HL-60 (cell line): ENCODE measurements at regions not wholly inside any gene's neighbourhood (a gene's known extent, or its start where the extent isn't known, plus 50 kb on each side); places are given as distances from the start of the nearest gene placed in this dataset.

Source experiments
- DNase-seq, 2 experiments: peaks; one replicate each; pipeline ENCODE4 v3.0.0-alpha.2; 2010 to 2020; ENCODE audit warnings: low read depth in 1 of 2, low spot score in 1 of 2
- H3K27ac ChIP-seq: fragments of 250-450 bp; sonication (Bioruptor Pico); replicated peaks from 2 replicates; pipeline ENCODE4 v1.5.1; 2020; ENCODE audit warnings: mild to moderate bottlenecking, moderate library complexity
- H3K27me3 ChIP-seq: fragments of 250-450 bp; sonication (Bioruptor Pico); 2 replicates; pipeline ENCODE4 v1.5.1; 2021; ENCODE audit warnings: mild to moderate bottlenecking, moderate library complexity; ENCODE audit not compliant: insufficient read depth, poor library complexity, severe bottlenecking
- H3K4me3 ChIP-seq: replicated peaks from 2 replicates; pipeline ENCODE4 v1.5.1; 2011; ENCODE audit warnings: mild to moderate bottlenecking, control low read depth, low read length; ENCODE audit not compliant: insufficient read depth
- GABPA ChIP-seq: IDR thresholded peaks from 2 replicates; pipeline ENCODE4 v1.6.1; 2012; ENCODE audit warnings: low read depth
- POLR2AphosphoS5 ChIP-seq: IDR thresholded peaks from 2 replicates; pipeline ENCODE4 v1.6.1; 2012; ENCODE audit warnings: low read depth
- SPI1 ChIP-seq: IDR thresholded peaks from 2 replicates; pipeline ENCODE4 v1.6.1; 2012; ENCODE audit warnings: low read depth, mild to moderate bottlenecking, borderline replicate concordance
- TF ChIP-seq, protein P1 (sequence below): IDR thresholded peaks from one replicate; pipeline ENCODE4 v1.5.1; 2011; ENCODE audit warnings: low read length, control low read depth, inconsistent platforms; ENCODE audit not compliant: insufficient read depth
- TF ChIP-seq, protein P2 (sequence below): IDR thresholded peaks from 2 replicates; pipeline ENCODE4 v1.6.1; 2012; ENCODE audit warnings: low read depth; ENCODE audit not compliant: insufficient replicate concordance

DNA sequence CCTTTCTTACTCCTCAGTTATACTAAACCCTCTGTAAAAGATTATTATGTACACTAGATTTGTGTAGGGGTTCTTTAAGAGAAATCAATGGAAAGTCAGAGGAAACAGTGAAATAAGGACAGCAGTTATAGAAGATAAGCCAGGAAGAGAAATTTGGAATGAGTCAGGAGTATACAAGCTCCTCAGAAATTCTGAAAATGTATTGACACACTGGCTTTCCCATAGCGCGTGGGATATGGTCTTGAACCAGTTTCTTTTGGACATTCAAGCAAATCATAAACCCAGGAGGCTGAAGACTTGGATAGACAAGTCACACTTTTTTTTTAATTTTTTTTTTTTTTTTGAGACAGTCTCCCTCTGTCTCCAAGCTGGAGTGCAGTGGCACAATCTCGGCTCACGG, 316.1 kb upstream of the MMADHC start:
- no peak for DNase-seq
- peaks cover 9% of the 10 kb centered on the region for H3K27me3 ChIP-seq
- TF ChIP-seq, protein P1, sequence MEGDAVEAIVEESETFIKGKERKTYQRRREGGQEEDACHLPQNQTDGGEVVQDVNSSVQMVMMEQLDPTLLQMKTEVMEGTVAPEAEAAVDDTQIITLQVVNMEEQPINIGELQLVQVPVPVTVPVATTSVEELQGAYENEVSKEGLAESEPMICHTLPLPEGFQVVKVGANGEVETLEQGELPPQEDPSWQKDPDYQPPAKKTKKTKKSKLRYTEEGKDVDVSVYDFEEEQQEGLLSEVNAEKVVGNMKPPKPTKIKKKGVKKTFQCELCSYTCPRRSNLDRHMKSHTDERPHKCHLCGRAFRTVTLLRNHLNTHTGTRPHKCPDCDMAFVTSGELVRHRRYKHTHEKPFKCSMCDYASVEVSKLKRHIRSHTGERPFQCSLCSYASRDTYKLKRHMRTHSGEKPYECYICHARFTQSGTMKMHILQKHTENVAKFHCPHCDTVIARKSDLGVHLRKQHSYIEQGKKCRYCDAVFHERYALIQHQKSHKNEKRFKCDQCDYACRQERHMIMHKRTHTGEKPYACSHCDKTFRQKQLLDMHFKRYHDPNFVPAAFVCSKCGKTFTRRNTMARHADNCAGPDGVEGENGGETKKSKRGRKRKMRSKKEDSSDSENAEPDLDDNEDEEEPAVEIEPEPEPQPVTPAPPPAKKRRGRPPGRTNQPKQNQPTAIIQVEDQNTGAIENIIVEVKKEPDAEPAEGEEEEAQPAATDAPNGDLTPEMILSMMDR: no peak
- TF ChIP-seq, protein P2, sequence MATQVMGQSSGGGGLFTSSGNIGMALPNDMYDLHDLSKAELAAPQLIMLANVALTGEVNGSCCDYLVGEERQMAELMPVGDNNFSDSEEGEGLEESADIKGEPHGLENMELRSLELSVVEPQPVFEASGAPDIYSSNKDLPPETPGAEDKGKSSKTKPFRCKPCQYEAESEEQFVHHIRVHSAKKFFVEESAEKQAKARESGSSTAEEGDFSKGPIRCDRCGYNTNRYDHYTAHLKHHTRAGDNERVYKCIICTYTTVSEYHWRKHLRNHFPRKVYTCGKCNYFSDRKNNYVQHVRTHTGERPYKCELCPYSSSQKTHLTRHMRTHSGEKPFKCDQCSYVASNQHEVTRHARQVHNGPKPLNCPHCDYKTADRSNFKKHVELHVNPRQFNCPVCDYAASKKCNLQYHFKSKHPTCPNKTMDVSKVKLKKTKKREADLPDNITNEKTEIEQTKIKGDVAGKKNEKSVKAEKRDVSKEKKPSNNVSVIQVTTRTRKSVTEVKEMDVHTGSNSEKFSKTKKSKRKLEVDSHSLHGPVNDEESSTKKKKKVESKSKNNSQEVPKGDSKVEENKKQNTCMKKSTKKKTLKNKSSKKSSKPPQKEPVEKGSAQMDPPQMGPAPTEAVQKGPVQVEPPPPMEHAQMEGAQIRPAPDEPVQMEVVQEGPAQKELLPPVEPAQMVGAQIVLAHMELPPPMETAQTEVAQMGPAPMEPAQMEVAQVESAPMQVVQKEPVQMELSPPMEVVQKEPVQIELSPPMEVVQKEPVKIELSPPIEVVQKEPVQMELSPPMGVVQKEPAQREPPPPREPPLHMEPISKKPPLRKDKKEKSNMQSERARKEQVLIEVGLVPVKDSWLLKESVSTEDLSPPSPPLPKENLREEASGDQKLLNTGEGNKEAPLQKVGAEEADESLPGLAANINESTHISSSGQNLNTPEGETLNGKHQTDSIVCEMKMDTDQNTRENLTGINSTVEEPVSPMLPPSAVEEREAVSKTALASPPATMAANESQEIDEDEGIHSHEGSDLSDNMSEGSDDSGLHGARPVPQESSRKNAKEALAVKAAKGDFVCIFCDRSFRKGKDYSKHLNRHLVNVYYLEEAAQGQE: no peak
- no peak for TF ChIP-seq GABPA
- no peak for TF ChIP-seq POLR2AphosphoS5
- no peak overlapping the region for H3K27ac ChIP-seq
- H3K4me3 ChIP-seq: no peak overlapping the region

DNA sequence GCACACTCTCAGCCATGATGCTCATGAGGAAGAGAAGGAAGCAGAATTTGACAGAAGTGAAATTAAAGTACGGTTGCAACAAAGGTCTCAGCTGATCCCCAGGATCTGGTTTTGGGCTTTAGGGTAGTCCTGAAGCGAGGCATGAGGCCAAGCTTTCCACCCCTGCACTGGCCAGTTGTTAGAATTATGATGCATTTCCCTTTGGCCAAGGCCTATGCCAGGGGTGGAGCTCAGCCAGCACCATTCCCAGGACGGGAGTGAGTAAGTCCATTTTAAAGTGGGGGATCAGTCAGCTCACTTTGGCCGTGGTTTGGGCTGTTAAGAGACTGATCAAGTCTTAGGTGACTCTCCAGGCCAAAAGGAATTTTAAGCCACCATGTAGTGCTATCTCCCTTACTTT, 314.5 kb upstream of the MMADHC start:
- no peak overlapping the region for H3K4me3 ChIP-seq
- TF ChIP-seq, protein P2: no peak
- TF ChIP-seq SPI1: no peak
- TF ChIP-seq, protein P1: no peak
- no peak for DNase-seq
- peaks cover 20% of the 10 kb centered on the region for H3K27me3 ChIP-seq
- H3K27ac ChIP-seq: no peak overlapping the region

GRCh38 chr2:149901231-149901859, 313.8 kb upstream of the MMADHC start:
- H3K4me3 ChIP-seq: no peak overlapping the region
- H3K27me3 ChIP-seq: peaks cover 27% of the 10 kb centered on the region
- no peak for DNase-seq
- no peak overlapping the region for H3K27ac ChIP-seq
- TF ChIP-seq, protein P2: no peak
- no peak for TF ChIP-seq POLR2AphosphoS5

- H3K4me3 ChIP-seq: no peak overlapping the region
- H3K27ac ChIP-seq: no peak overlapping the region
- TF ChIP-seq SPI1: no peak
- TF ChIP-seq POLR2AphosphoS5: no peak
- no peak for TF ChIP-seq GABPA
- H3K27me3 ChIP-seq: peaks cover 32% of the 10 kb centered on the region
- DNase-seq: no peak
These were observed 311.8 kb upstream of the MMADHC start for GRCh38 chr2:149899390-149899789.
